ENCODE measurements at regions not wholly inside any gene's neighbourhood (a gene's known extent, or its start where the extent isn't known, plus 50 kb on each side); places are given as distances from the start of the nearest gene placed in this dataset.

DNA sequence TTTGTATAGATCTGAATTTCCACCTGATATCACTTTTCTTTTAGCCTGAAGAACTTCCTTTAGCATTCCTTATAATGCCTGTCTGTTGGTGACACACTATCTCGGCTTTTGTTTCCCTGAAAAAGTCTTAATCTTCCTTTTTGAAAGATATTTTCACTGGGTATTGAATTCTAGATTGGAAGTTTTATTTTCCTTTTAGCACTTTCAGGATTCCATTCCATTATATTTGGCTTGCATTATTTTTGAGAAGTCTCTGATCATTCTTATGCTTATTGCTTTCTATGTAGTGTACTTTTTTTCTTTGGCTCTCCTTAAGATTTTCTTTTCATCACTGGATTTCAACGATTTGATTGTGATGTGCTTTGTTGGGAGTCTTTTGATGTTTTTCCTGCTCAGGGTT lies 510.7 kb downstream of the RWDD3 start:
- H3K4me3 ChIP-seq (ENCODE audit: low read depth, low read length) = no peak overlapping the region
- no peaks in the 10 kb centered on the region for H3K27me3 ChIP-seq (ENCODE audit: control insufficient read depth, insufficient read depth, low read length)
- H3K36me3 ChIP-seq (ENCODE audit: control insufficient read depth, insufficient read depth, low read length) = no peaks in the 10 kb centered on the region
- POLR2A ChIA-PET = no interaction called here
- CTCF ChIA-PET = no interaction called here
- TF ChIP-seq, protein P1, sequence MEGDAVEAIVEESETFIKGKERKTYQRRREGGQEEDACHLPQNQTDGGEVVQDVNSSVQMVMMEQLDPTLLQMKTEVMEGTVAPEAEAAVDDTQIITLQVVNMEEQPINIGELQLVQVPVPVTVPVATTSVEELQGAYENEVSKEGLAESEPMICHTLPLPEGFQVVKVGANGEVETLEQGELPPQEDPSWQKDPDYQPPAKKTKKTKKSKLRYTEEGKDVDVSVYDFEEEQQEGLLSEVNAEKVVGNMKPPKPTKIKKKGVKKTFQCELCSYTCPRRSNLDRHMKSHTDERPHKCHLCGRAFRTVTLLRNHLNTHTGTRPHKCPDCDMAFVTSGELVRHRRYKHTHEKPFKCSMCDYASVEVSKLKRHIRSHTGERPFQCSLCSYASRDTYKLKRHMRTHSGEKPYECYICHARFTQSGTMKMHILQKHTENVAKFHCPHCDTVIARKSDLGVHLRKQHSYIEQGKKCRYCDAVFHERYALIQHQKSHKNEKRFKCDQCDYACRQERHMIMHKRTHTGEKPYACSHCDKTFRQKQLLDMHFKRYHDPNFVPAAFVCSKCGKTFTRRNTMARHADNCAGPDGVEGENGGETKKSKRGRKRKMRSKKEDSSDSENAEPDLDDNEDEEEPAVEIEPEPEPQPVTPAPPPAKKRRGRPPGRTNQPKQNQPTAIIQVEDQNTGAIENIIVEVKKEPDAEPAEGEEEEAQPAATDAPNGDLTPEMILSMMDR (IDR thresholded peaks at IDR 0.05; ENCODE audit: insufficient read depth, low read depth, low read length) = no peak
- DNase-seq (ENCODE audit: low read depth) = no peak

DNA sequence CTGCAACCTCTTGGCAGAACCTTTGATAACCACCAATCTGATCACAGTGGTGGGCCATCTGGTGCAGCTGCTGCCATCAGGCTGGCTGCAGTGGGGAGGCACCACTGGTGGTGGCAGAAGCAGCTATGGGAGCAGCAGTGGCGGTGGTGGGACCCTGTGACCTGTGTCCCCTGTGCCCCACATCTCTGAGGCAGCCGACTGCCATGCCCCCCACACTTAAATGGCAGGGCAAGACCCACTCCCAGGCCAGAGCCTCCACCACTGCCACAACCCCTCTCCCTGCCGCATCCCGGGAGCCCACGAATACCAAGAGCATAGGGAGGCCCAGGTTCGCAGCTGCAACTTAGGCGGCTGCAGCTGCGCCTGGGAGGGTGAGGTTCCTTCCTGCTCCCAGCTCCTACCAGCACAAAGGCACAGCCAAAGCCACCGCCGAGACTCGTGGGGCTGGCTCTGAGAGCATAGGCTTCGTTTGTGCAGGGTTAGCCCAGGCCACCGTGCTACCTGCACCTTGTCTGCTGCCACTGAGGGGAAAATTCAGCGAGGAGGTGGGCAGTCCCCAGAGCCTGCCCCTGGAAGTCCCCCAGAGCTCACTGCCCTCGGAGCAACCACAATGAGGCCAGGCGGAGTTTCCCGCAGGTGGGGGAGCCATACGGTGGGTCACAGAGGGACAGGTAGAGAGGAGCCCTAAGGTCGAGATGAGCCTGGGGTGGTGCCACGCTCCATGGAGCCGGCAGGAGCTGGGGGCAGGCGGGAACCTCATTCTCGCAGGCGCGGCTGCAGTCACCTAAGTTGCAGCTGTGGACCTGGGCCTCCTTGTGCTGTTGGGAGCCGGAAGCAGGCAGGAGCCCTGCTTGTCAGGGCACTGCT lies 518.7 kb downstream of the RWDD3 start:
- CTCF ChIA-PET = no interaction called here

DNA sequence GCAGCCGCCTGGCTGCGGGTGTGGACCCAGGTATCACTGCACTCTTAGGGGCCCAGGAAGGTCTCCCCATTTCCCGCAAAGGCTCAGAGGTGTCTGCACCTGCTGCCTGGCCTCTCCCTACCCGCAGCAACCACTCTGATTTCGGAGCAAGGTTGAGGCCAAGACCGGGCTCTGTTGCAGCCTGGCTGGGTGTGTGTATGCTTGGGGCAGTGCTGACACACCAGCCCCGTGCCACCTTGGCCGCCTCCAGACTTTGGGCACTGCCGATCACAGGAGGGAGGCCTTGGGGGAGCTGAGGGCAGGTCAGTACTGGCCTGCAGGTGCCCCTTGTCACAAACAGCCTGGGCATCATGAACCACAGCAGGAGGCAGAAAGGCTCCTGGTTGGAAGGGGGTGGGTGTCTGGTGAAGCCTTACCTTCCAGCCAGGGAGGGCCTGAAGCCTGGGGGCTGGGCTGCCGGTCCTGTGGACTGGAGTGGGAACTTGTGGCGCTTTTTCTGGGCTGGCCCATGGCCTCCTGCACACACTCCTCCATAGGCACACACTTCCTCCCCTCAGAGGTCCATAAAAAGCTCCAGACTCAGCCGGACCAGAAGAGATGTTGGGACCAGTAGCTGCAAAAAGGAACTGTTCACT lies 519.5 kb downstream of the RWDD3 start:
- H3K27me3 ChIP-seq (ENCODE audit: control insufficient read depth, insufficient read depth, low read length) = no peaks in the 10 kb centered on the region
- TF ChIP-seq, protein P1 (IDR thresholded peaks at IDR 0.05; ENCODE audit: insufficient read depth, low read depth, low read length) = no peak
- H3K4me3 ChIP-seq (ENCODE audit: low read depth, low read length) = no peak overlapping the region
- CTCF ChIA-PET = interaction anchor here (1.0 kb wide), 1 partner anchor 25 kb away, joined by 3 read pairs; no protein-coding TSS in a partner anchor
- H3K36me3 ChIP-seq (ENCODE audit: control insufficient read depth, insufficient read depth, low read length) = no peaks in the 10 kb centered on the region
- no peak for DNase-seq (ENCODE audit: low read depth)
- POLR2A ChIA-PET = no interaction called here

More for the DNA sequence above, 518.7 kb downstream of the RWDD3 start:
- POLR2A ChIA-PET = no interaction called here
- TF ChIP-seq, protein P1 (IDR thresholded peaks at IDR 0.05; ENCODE audit: insufficient read depth, low read depth, low read length) = no peak
- Histone ChIP-seq H3K4me3 (ENCODE audit: low read depth, low read length) (no peak overlapping the region), H3K36me3 (ENCODE audit: control insufficient read depth, insufficient read depth, low read length) (no peaks in the 10 kb centered on the region), H3K27me3 (ENCODE audit: control insufficient read depth, insufficient read depth, low read length) (no peaks in the 10 kb centered on the region)
- no peak for DNase-seq (ENCODE audit: low read depth)

DNA sequence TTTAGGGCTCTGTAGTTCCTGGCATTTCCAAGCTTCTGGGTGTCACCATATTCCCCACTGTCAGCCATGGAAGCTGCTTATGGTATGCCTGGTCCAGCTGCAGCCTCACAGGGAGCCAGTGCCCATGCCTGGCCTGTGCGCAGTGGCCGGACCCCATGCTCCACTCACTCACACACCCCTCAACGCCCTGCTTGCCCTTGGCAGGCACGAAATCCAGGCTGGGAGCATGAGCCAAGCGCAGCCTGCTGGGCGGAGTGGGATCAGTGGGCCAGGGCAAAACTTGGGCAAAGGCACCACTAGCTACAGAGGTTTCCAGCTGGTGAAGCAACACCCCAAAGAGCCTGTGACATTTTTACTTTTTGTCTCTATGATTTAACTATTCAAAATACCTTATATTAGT lies 520.4 kb downstream of the RWDD3 start:
- CTCF ChIA-PET = interaction anchor here (1.0 kb wide), 1 partner anchor 24 kb away, joined by 3 read pairs; no protein-coding TSS in a partner anchor
- Histone ChIP-seq H3K4me3 (ENCODE audit: low read depth, low read length) (no peak overlapping the region), H3K36me3 (ENCODE audit: control insufficient read depth, insufficient read depth, low read length) (no peaks in the 10 kb centered on the region), H3K27me3 (ENCODE audit: control insufficient read depth, insufficient read depth, low read length) (no peaks in the 10 kb centered on the region)
- TF ChIP-seq, protein P1 (IDR thresholded peaks at IDR 0.05; ENCODE audit: insufficient read depth, low read depth, low read length) = no peak
- POLR2A ChIA-PET = no interaction called here
- no peak for DNase-seq (ENCODE audit: low read depth)

DNA sequence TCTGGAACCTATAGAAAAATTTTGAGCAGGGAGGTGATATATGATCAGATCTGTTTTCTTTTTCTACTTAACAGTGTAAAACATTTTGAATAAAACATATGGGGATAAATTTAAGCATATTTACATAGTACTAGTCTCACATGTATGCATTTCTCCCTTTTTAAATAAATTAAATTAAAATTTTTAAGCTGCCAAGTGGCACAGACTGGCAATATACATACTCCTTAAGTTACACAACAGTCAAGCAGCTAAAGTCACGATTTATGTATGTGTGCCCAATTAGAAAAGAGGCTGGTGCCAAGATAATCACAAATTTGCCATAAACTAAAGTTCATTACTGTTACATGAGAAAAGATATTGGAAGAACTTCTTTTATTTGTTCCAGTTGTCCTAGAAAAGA lies 532.0 kb downstream of the RWDD3 start:
- H3K27me3 ChIP-seq (ENCODE audit: control insufficient read depth, insufficient read depth, low read length) = no peaks in the 10 kb centered on the region
- DNase-seq (ENCODE audit: low read depth) = no peak
- ChIA-PET POLR2A (no interaction called here), CTCF (no interaction called here)
- no peak overlapping the region for H3K4me3 ChIP-seq (ENCODE audit: low read depth, low read length)
- H3K36me3 ChIP-seq (ENCODE audit: control insufficient read depth, insufficient read depth, low read length) = no peaks in the 10 kb centered on the region
- TF ChIP-seq, protein P1 (IDR thresholded peaks at IDR 0.05; ENCODE audit: insufficient read depth, low read depth, low read length) = no peak

Data from BJ (cell line).